Epithelial cell of esophagus (primary cell): ENCODE measurements at regions not wholly inside any gene's neighbourhood (a gene's known extent, or its start where the extent isn't known, plus 50 kb on each side); places are given as distances from the start of the nearest gene placed in this dataset.

ENCODE experiments used
- DNase-seq: peaks from one replicate; pipeline ENCODE4 v3.0.0; 2010; ENCODE audit warnings: low read depth
- H3K4me3 ChIP-seq: 2 replicates; pipeline ENCODE4 v1.5.1; 2011; ENCODE audit warnings: mild to moderate bottlenecking, low read length, control low read depth
- CTCF ChIP-seq: IDR thresholded peaks from 2 replicates; pipeline ENCODE4 v1.5.1; 2011; ENCODE audit warnings: low read depth, mild to moderate bottlenecking, low read length, control low read depth, inconsistent platforms; ENCODE audit not compliant: insufficient read depth; ENCODE audit errors: missing control alignments

DNA sequence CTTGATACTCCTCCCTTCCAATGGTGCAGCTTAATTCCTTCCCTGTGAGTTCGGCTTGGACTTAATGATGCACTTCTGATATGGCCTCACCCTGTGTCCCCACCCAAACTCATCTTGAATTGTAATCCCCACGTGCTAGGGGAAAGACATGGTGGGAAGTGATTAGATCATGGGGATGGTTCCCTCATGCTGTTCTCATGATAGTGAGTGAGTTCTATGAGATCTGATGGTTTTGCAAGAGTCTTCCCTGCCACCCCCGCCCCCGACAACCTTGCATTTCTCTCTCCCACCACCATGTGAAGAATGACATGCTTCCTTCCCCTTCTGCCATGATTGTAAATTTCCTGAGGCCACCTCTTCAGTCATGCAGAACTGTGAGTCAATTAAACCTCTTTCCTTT is 50.3 kb upstream of the HLA-G start:
- DNase-seq: peak; percentile 52
- TF ChIP-seq CTCF: no peak
- no peak overlapping the region for H3K4me3 ChIP-seq
